Limb (tissue), 2 donors: ENCODE measurements at regions not wholly inside any gene's neighbourhood (a gene's known extent, or its start where the extent isn't known, plus 50 kb on each side); places are given as distances from the start of the nearest gene placed in this dataset.

Experiments
- DNase-seq, 2 donors: peaks; one replicate each; pipeline ENCODE4 v3.0.0-alpha.2; 2016; ENCODE audit errors: extremely low spot score in 2 of 2

DNA sequence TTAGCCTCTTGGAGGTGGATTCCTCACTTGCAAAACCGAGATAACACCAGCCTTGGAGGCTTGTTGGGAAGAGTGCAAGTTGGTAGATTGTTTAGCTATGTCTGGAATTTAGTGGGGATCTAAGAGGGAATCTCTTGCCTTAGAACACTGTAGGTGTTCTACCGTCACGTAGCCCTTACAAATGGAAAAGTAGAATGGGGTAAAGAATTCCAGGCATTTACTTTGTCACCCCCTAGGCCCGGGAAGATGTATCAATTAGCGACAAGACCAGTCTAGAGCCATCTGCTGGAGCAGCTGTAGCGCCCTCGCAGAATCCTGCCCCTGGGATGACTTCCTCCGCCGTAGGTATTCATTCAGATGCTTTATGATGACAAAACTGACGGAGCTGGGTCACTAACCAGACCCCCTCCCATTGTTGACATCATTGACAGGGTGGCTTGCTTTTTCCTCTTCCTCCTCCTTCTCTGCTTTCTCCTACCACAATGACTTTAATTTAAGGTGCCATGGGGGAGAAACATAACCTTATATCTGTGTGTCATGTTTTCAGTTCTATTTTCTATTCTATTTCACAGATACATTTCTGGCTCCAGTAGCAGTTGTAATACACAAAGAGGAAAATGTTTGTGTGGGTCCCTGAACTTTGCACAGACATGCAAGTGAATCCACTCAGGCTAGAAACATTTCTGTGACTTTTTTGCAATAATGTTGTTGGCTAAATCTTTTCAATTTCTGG lies 262.6 kb upstream of the LYZL1 start:
- no peak for DNase-seq

DNA sequence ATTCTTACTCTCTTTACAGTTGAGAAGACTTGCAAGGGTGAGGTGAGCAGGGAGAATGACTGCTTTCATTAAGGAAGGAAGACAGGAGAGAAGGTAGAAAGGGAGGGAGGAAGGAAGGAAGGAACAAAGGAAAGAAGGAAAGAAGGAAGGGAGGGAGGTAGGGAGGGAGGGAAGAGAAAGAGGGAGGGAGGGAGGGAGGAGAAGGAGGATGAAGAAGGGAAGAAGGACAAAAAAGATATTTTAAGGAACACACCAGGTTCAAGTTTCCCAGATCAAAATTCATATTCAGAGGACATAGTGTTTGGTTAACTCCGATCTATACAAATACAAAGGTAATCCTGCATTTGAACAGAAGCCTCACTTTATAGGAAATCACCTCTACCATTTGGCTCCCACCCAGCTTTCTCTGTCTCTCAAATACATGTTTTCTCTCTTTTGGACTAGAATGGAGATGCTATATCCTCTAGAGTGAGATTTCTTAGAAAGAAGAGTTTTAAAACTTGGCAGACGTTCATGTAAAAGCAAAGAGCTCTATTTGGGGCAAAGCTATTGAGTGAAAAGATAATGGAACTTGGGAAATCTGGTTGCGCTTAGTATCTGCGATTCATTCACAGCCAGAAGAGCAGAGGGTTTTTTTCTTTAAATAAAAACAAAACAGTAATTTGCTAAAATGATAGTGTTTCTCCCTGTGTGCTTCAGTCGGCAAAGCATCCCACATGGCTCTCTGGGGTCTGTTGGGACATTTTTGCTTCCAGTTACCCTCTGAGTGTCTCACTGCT lies 261.9 kb upstream of the LYZL1 start:
- peak in 1 of 2 donors; percentile 34 for DNase-seq

DNA sequence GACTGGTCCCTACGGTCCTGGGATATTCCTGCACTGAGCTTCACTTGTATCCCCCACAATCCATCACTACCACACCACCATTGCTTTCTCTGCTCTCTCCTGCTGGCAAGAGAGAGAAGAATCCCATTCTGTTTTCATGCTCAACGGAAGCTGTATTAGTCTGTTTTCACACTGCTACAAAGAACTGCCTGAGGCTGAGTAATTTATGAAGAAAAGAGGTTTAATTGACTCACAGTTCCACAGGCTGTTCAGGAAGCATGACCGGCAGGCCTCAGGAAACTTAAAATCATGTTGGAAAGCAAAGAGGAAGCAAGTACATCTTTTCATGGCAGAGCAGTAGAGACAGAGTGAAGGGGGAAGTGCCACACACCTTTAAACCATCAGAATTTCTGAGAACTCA lies 260.4 kb upstream of the LYZL1 start:
- DNase-seq, result no peak

DNA sequence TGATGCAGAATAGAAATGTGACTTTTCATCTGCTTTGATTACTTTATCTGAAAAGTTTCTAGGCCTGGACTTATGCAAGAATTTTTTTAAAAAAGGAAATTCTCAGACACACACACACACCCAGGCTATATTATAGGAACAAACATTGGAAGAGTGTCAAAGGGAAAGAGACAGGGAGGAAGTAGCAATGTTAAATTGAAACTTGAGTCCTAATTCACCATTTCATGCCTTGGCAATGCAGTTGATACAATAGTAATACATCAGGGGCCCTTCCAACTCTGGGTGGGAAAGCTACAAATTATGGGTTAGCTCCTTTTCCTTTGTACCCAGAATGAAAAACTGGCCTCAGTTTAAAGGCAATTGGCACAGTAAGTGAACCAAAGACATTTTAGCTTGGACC lies 258.0 kb upstream of the LYZL1 start:
- peak in 1 of 2 donors; percentile 66 for DNase-seq

DNA sequence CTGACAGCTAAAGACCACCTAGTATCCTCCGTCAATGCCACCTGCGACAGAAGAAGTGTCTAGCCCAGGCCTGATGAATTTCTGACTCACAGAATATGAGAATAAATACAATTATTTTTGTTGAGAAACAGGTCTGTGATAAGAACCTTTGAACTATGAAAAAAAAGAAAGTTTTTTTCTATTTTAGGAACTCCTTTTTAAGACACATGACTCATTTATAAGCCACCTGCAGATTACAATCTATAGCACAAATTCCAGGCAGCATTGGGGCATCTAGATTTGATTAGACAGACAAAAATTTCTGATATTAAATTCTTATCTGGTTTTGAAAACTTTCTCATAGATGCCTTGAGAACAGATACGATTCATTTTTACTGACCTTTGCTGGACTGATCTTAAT lies 256.7 kb upstream of the LYZL1 start:
- no peak for DNase-seq

DNA sequence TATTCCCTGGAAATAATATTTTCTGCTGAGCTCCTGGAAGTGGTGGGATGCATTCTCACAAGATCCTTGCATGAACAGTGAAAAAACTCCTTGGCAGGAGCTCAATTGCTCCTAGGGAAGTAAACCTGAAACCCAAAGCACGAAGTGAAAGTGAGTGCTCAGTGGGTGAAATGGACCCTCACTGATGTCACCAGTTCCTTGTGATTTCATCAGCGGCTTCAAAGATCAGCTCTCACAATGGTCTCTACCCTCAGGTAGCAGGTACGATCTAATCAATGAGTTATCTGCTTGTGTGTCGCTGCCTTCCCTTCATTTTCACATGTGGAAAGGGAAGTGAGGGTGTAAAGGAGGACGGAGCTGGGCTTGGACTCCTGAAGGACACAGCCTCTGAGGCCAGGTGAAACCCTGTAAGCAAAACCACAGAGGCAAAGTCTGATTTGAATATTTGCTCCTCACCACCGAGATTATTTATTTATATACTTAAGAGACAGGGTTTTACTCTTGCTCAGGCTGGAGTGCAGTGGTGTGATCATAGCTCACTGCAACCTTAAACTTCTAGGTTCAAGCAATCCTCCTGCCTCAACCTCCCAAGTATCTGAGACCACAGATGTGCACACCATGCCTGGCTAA lies 255.4 kb upstream of the LYZL1 start:
- DNase-seq, result no peak

DNA sequence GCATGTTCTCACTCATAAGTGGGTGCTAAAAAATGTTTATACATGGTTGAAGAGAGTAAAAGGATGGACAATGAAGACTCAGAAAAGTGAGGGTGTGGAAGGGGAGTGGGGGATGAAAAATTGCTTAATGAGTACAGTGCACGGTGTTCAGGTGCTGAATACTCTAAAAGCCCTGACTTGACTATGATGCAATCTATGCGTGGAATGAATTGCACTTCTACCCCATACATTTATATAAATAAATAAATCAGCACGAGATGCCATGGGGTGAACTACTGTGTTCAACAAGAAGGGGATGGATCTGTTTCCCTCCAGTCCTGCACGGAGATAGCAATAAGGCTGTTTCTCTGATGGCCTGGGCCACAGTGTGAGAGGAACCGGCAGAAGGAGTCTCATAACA lies 254.3 kb upstream of the LYZL1 start:
- DNase-seq, result no peak

DNA sequence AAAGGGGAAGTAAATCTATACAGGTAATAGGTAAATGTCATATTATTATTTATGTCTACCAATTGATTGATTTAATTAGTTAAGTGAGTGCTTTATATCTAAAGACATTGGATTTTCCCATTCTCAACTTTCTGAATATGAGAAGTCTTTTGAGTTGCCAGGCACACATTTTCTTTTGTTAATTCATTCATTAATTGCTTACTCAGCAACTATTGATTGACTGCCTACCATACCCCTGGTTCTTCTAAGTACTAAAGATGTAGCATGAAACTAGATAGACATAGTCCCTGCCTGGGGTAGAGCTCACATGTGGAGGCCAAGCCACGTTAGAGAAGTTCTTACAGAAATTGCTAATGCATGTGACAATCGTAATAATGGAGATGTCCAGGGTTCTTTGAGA lies 253.1 kb upstream of the LYZL1 start:
- DNase-seq, result no peak

DNA sequence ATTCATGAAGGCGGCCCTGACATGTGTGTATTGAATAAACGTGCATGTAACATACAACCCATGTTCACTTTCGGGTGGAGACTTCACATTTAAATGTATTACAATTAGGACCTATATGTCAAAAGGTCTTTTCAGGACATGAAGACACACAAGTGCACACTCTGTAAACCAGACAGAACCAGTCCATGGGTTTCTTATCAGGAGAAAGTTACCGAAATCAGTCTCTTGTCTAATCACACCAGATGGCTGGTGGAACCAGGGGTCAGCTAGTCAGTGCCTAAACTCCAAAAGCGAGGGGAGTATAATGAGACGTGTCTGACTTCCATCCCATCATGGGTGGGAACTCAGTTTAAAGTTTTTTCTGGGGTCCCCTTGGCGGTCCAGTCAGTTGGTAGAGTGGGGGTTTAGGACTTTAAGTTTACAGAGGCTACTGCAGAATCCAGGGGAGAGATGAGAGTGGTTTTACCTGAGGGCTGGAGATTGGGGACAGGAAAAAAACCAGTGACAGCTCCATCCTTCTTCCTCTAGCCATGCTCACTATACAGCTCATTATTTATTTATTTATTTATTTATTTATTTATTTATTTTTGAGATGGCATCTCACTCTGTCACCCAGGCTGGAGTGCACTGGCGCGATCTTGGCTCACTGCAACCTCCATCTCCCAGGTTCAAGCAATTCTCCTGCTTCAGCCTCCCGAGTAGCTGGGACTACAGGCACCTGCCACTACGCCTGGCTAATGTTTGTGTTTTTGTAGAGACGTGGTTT lies 251.3 kb upstream of the LYZL1 start:
- DNase-seq, result no peak

DNA sequence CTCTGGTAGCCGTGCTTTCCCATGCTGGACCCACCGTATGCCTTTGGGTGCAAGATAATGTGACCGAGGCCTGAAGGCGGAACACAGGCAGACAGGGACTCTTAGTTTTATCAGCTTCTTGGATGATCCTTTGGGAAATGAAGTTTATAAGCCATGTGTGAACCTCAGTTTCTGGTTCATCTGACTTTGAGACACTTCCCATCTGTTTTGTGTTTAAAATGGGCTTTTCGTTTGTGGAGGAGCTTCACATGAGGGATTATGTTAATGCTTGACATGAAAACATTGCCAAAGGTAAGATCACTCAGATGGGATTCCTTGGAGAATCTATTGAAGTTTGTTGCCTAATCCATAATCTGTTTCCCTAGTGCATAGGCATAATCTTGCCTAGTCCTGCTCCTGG lies 249.8 kb upstream of the LYZL1 start:
- DNase-seq, result no peak

DNA sequence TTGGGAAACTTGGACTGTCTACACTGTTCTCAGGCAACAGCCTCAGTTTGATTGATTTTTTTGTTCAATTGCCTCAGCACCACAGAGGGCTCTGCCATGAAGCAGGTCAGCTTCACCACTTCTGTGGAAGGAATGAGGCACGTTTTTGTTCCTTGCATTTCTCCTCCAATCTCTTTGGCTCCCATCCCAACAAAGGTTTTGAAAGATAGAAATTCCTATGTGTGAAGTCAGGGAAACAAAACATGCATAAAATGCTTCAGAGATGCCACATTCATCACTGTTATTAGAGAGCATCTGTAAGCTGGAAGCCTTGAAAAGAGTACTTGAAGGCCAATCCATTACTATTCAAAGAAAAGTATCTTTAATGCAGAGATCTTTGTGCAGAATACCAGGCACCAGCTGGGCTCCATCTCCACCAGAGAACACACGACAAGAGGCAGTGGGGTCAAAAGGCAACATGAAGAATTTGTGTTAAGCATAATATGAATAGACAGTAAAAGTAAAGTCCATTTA lies 249.1 kb upstream of the LYZL1 start:
- DNase-seq, result no peak

DNA sequence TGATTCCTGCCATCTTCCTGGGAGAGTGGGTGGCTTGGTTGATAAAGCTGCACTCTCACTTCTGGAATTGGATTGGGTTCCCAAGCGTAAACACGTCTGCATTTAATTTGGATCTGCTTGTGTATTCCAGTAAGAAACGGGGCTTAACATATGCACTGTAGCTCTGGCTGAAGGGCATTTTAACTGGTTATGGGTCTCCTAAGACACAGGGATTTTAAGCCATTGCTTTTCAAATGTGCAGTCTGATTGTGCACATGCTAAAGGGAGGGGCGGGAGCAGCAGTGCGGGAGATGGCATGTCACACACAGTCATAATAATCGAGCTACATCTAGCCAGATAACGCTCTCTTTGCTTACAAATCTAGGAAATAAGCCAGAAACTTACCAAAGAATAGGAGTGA lies 247.3 kb upstream of the LYZL1 start:
- DNase-seq, result no peak

DNA sequence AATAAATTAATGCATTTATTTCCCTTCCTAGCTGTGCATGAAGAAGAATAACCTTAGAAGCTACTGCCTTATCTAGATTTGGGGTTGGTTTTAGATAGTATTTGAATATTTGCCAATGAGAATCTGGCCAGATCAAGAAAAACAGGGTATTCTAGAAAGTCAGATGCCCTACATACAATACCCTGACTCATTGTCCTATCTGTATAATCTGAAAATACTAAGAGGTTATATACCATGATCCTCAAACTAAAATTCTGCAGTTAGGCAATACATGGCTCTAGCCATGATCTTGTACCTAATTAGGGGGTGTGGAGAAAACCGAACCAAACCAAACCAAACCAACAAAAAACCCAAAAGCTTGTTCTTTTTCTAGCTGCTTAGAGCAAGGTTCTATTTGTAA lies 240.4 kb upstream of the LYZL1 start:
- no peak for DNase-seq

DNA sequence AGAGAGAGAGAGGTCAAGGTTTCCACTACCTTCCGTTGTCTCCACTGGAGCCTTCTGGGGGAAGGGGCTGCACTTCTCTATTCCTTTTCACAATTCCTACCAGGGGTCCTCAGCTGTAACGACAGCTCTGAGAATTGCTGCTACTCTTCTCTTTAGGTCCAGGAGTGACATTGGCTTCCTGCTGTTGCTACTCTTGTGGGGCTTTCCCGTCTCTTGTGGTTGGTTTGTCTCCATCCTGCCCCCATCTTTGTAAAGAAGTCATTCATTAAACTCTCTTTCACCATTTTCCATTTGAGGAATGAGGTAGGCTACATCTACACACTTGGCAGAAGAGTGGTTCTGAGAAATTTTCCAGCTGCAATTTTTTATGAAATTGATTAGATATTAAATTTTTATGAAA lies 238.8 kb upstream of the LYZL1 start:
- no peak for DNase-seq

DNA sequence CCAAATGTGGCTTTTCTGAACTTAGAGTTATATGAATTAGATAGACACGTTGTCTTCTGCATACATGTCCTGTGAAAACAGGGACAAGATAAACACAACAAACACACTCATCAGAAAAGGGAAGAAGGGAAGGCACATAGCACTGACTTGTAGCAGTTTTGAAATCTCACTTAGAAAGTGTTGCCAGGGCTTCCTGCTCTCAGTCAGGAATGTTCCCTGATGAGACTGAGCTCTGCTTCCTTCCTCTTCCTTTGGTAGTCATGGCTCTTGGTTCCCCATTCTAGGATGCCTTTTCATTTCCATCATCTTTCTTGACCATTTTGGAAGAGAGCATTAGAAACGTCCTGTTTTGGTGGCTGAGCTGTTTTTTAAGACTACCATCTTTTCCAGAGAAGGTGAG lies 233.8 kb upstream of the LYZL1 start:
- DNase-seq, result no peak

DNA sequence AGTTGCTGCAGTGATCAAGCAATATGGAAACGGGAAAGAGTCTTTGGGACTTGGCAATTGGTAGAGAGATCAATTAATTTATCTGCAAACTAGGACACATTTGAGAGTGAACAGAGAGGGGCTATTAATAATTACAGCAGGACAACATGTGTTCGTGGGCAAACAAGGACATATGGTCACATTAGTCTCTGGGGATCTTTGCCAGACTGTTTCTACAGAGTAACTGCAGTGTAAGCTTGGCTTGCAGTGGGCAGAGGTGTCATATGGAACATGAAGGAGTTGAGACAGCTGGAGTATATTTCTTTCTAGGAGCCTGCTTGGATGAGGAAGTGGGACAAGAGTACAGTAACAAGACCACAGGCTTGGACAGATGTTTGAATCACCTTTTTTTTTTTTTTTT lies 232.1 kb upstream of the LYZL1 start:
- DNase-seq, result no peak

DNA sequence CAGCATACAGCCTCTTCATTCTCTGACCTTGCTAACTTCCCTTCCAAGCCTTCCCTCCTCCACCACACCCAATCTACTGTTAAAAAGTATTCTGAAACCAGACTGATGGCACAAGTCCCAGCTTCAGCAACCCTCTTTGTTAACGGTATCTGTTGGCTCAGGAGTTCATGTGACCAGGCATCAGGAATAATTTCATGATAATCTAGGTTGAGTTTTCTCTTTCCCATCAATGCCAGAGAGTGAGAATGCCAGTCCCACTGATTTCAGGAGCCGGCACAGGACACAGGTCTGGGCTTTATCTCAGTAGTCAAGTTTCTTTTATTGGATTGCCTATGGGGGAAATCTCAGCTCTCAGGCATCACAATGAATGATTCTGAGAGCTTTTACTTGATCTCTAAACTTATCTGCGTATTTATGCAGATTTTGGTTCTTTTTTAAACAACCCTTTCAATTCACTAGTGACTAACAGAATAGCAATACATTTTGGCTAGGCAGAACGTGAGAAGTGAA lies 231.0 kb upstream of the LYZL1 start:
- no peak for DNase-seq

DNA sequence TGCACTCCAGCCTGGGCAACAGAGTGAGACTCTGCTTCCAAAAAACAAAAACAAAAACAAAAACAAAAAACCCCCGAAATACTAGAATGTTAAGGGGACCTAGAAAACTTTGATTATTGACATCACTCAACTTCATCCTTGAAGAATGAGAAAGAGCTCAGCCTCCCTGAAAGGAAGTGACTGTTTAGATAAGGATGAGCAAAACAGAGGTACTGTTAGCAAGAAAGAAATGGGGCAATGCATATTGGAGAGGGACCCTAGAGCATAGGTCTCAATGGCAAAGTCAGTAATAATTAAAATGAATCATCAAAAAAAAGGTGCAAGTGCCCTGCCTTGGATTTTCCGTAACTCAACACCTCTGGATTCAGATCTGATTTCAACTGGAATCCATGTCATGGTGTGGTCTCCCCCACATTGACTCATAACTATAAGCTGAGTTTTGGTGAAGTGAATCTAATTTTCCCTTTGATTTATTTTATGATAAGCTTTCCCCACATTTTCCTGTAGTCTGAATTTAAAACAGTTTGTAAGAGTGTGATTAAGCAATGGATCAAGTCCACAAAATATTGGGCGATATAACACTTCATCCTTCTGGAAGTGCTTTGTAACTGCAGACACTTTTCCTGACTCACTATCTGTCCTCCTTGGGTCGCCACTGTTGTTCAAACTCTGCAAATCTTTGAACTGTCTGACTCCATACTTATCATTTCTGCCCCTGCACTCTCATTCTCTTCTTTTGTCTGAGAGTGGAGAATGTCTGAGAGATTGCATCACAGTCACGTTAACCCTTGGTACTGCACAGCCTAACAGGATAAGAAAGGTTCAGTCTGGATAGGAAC lies 224.8 kb upstream of the LYZL1 start:
- DNase-seq, result no peak

DNA sequence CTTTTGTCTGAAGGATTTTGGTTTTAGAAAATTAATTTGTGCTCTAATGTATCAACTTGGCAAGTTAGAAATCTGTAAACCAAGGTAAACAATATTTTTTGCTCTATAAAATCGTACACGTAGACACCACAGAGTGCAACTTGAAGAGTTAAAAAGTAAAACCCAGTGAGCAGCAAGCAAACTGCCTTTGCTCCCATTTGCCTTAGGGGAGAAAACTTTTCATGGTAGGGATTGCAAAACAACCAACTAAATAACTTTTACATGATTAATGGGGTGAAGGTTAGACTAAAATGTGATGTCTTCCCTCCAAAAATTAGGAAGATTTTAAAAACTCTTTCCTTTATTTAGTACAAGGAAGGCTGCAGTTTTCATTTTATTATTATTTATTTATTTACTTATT lies 224.2 kb upstream of the LYZL1 start:
- no peak for DNase-seq

DNA sequence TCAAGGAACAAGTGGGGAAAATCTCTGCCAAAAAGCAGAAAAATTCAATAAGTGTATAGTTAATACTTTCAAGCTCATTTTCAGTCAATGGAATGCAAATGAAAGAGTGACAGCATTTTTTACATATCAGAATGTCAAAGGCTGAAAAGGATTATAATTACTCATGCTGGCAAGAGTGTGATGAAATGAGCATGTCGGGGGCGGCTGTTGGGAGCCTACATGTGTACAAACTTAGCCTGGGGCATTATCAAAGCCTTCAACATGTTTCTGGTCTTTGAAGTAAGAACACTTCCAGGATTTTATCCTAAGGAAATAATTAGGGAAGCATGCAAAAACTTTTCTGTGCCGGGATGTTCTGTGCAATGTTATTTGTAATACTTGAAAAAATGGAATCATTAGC lies 221.7 kb upstream of the LYZL1 start:
- no peak for DNase-seq

DNA sequence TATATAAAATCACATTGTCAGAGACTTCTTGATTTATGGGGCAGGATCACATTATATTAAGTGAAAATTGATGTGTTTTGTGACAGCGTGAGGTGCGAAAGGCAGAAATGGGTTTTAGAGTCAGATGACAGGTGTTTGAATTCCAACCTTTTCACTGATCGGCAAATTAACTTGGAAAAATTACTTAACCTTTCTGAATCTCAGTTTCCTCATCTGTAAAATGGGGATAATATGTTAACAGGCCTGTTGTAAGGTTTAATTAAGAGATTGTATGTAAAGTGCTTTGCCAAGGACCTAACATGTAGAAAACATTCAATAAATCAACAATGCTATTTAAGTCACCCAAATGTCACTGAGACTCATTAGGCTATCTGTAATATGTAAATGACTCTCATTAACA lies 221.2 kb upstream of the LYZL1 start:
- no peak for DNase-seq
